ENCODE measurements at regions not wholly inside any gene's neighbourhood (a gene's known extent, or its start where the extent isn't known, plus 50 kb on each side); places are given as distances from the start of the nearest gene placed in this dataset.

- no peak for DNase-seq
Observed at GRCh38 chr1:87937831-87938395, 609.2 kb downstream of the LMO4 start.

DNA sequence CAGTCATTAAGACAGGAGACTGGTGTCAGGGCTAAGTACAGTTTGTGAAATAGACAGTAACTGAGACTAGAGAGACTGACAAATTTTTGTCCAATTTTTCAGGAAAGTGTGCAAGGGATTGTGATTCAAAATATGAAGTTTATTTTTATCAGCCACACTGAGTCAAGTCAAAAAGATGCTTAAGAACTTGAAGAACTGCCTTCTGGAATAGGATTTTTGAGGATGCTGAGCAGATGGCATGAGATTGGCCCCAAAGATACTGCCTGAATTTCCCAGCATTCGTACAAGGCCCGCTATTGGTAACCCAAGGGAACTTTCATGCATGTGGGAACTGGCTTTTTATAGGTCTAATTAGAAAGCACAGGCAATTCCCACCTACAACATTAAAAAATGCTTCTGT, 610.0 kb downstream of the LMO4 start:
- no peak for DNase-seq

- no peak for DNase-seq
Observed at GRCh38 chr1:87939444-87939843, 610.8 kb downstream of the LMO4 start.

- DNase-seq: peak; percentile 47
Observed at GRCh38 chr1:87940421-87940820, 611.7 kb downstream of the LMO4 start.

DNA sequence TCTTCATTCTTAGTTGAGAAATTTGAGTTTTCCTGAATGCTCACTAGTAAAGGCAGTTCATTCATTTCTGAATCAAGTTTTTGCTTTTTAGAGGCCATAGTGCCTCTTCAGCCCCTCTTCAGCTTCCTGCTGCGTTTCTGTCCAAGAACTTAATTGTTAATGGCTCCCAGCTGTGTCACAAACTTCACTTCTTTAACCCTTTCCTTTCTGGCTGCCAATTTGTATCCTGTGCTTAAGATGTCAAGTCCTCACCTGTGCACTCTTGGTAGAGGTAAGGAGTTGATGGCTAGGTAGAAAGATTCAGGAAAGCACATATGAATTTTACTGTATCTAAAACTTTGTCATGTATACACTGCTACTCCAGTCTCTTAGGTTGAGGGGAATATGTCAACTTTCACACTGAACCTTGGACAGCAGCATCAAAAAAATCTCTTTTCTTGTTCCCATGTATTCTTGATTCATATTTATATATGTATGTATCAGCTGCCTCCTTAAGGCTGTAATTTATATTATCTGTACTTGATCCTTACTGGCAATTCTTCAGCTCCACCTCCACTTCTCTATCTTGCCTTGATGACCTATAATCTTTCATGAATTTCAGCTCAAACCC, 612.8 kb downstream of the LMO4 start:
- no peak for DNase-seq

GRCh38 chr1:87942165-87942564, 613.5 kb downstream of the LMO4 start:
- DNase-seq: no peak

DNA sequence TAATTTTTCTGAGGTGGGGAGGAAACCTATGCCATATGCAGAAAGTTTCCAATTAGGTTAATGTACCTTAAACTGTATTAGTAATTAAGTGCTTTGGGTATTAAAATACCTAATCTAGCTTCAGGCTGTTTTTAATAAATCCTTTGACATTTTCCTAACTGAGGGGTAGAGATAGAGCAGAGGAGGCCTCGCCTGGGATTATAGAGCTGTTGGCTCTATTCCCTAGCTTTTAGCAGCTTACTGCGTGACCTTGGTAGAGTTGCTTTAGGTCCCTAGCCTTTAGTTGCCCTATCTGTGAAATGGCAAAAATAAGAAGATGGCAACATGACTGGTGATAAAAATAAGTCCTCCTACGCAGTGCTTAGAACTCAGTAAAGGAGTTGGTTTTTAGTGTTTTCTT, 621.0 kb downstream of the LMO4 start:
- DNase-seq: no peak

GRCh38 chr1:87950369-87950768, 621.7 kb downstream of the LMO4 start:
- no peak for DNase-seq

- no peak for DNase-seq
Observed at GRCh38 chr1:87951409-87951808, 622.7 kb downstream of the LMO4 start.

DNA sequence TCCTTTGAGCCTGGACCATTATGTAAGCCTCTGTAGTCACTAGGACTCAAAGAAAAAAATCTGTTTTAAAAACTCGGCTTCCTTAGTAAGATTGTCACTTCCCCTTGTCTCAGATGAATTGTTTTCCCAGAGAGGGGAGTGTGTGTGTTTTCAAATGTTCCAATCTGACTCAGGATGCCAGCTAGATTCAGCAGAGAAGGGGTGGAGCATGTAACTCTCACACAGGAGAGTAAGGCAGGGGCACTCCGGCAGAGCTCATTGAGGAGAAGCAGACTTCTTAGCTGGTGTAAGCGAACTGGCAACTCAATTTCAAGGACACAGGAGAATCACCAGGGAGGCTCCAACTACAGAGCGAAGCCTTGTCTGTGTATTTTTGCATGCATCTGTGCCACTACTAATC, 623.2 kb downstream of the LMO4 start:
- no peak for DNase-seq

DNA sequence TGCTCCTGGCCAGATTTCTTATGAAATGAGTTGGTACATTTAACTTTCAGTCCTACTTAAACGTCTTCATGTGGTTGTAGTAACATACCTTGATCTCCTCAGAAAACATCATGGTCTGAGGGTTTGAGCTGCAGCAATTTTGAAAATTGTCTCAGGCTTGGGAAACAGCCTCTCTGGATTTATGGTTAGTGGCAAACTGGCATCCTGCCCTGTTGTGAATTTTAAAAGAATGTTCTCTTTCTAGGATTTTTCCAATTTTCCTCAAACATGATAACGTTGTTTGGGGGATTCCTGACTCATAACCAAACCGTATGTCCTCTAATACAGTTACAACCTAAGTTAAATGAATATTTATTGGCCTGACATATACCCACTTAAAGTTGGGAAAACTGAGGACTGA, 624.4 kb downstream of the LMO4 start:
- DNase-seq: no peak

DNA sequence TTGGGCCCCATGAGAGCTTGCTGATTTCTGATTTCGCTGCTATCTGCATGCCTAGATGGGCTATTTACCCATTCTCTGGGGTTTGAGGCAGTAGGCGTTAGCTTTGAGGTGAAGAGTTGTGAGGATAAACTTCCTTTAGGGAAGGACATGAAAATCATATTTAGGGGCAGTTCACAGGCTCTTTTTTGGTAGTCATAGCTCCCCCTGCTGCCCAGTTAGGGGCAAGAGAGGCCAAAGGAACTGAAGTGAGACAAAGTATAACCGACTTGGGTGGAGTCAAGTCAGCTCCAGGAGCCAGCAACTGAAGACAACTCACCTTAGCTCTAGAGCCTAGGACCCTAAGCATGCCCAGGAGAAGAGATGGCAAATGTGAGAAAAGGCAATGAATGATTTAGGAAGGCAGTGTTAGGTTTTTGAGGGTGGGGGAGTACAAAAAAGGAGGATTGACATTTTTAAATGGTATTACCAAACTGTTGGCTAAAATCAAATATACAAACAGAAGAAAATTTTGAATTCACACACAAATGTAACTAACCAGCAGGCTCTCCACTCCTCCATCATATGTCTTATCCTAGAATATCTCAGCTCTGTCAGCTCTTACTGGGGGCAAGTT, 625.2 kb downstream of the LMO4 start:
- peak; percentile 38 for DNase-seq

GRCh38 chr1:87955038-87955437, 626.4 kb downstream of the LMO4 start:
- no peak for DNase-seq

DNA sequence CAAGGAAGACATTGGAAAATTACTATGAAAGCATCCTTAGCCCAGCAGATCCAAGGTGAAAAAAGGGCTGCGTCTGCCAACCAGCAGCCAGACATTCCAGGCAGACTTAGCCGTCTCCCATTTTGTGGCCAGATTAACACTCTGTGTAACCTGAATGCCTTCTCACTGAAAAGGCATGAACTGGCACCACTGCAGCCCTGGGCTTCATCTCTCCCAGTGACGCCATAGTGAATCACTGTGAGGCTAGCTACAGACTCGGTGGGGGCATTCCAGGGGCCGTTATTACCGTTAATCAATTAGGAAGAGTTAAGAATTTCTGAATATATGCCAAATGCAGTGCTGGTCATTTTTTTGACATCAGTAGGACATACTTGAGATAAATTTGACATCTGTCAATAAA, 627.4 kb downstream of the LMO4 start:
- no peak for DNase-seq

DNA sequence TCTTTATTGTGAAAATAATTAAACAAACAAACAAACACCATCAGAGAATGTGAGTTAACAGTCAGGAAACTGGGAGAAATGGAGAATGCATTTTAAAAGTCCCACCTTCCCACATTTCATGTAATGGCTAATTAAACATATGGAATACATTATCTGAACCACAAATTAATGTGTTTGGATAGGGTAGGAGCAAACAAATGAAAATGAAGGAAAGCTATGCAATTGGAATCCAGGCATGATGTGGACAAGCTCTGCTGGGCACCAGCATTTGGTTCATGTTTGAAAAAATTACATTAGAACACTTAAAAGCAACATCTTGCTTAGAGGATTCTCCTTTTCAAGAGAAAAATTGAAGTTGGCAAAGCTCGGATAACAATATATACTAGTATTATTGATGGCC, 628.1 kb downstream of the LMO4 start:
- DNase-seq: no peak

DNA sequence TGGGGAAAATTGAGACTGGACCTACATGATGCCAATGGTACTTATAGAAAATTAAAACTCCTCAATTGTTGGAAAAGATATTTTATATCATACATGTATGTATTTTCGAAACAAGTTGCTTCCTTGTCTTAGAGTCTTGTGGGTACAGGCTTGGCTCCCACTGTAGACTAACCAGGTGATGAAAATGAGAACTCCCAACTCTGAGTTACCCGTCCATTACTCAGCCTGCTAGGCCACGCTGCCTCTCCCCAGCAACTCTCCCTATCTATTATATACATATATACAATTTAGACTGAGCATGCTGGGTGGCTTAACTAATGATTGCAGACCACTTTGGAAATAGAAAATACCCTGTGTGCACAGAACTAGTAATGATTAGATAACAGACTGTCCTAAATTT, 628.7 kb downstream of the LMO4 start:
- DNase-seq: no peak

GRCh38 chr1:87958201-87958600, 629.5 kb downstream of the LMO4 start:
- DNase-seq: no peak

- DNase-seq: no peak
Observed at GRCh38 chr1:87958716-87959115, 630.0 kb downstream of the LMO4 start.

DNA sequence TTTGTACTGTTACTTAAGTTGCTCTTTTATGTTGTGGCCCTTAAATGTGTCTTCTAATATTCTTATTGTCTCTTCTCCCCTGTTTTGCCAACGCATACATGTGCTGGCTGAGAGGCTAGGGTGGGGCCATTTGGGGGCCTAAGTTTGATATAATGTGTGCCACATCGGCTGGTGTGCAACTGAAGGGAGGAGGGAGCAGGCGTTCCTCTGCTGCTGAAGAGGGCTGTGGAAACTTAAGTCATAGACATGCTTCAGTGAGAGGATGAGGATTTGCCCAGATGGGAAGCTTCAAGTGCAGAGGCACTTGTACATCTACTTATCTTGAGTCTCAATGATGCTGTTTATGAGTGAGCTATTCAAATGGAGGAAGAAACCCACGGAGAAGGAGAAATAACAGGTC, 630.6 kb downstream of the LMO4 start:
- DNase-seq: no peak

GRCh38 chr1:87961992-87962391, 633.3 kb downstream of the LMO4 start:
- DNase-seq: no peak

DNA sequence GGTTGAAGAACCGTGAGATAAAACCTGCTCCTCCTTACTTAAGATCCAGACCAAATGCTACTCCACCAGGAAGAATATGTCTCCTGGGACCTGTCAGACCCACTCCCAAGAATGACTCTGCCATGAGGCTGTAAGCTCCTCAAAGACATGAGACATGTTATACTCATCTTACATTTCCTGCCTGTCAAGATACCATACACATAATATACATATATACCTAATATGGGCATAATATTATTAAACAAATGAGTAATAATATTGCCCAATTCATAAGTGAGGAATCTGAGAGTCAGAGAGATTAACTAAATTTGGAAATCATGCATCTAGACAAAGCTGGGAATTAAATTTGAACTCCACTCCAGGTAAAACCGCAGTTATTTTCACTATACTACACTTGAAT, 634.9 kb downstream of the LMO4 start:
- no peak for DNase-seq

GRCh38 chr1:87965193-87965592, 636.5 kb downstream of the LMO4 start:
- DNase-seq: no peak

DNA sequence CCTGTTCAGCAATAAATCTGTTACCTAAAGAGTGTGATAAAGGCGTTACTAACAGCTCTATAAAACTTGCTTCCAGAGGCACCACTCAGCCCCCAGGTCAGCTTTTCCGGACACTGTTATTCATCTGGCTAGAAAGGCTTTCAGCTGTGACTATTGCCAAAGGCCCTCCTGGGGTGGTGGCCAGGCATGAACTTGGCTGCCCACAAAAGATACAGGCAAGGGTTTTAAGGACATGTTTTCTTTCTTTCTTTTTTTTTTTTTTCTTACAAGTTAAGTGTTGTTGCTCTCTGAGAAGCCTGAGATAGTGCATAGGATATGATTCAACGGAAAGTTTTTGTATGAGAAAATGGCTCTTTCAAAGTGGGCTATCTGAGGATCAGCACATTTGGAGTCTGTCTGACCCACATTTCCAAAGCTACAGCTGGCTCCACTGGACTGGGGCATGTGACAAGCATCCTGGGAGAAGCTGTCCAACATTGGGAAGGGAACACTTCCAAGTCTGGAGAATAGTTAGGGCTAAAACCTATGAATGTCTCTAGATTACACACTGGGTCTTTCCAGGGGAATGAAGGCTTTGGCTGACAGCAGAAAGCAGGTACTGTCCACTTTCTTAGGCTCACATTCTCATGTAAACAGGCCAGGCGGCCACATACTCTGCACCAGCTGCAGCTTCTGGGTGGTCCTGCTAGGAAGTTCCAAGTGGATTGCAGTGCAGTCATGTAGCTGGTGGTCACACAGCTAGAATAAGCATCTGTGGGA, 639.7 kb downstream of the LMO4 start:
- no peak for DNase-seq

DNA sequence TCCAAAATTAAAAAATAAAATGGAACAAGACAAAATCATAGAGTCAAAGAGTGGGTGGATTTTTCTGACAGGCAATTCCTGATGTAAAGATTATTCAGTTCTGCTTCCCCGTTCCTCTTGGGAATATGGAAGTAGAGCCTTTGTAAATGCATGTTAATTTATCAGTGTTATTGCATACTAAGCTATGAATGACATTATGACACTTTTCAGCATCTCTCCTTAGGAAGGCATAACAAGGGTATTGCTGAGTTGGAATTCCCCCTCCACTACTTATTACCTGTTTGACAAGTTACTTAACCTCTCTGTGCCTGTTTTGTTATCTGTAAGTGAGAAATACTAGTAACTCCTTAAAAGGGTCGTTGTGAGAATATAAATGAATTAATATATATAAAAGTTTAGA, 640.4 kb downstream of the LMO4 start:
- no peak for DNase-seq

Measured in DMS153 (cell line).